GM12874 (cell line): ENCODE measurements at regions not wholly inside any gene's neighbourhood (a gene's known extent, or its start where the extent isn't known, plus 50 kb on each side); places are given as distances from the start of the nearest gene placed in this dataset.

Experiments
- CTCF ChIP-seq: IDR thresholded peaks from 2 replicates; pipeline ENCODE4 v1.5.1; 2011; ENCODE audit warnings: low read depth, mild to moderate bottlenecking, control low read depth, low read length, moderate library complexity; ENCODE audit not compliant: insufficient read depth

GRCh38 chrY:8553614-8554013 is 783.6 kb upstream of the TSPY4 start:
- no peak for TF ChIP-seq CTCF

GRCh38 chrY:8561385-8561784 is 775.9 kb upstream of the TSPY4 start:
- TF ChIP-seq CTCF = no peak

GRCh38 chrY:8562456-8563090 is 774.7 kb upstream of the TSPY4 start:
- no peak for TF ChIP-seq CTCF

GRCh38 chrY:8564421-8564820 is 772.8 kb upstream of the TSPY4 start:
- no peak for TF ChIP-seq CTCF

- TF ChIP-seq CTCF = no peak
Observed at GRCh38 chrY:8566198-8566597, 771.1 kb upstream of the TSPY4 start.

DNA sequence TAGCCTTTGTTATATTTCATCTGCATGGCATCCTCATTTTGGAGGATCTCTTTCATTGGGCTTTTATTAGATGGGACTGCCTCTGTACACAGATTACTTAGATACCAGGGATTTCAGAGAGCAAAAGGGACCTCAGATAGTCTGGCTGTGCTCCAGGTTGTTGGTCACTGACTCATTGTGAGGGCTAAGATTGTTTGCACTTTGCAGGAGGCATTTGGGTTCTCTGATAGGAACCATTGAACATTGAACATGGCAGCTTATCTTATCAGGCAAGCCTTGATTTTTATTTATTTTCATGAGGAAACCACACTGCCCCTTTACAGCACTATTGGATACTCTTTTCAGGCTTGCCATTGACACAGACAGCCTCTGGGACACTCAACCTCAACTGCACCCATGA is 766.9 kb upstream of the TSPY4 start:
- no peak for TF ChIP-seq CTCF

DNA sequence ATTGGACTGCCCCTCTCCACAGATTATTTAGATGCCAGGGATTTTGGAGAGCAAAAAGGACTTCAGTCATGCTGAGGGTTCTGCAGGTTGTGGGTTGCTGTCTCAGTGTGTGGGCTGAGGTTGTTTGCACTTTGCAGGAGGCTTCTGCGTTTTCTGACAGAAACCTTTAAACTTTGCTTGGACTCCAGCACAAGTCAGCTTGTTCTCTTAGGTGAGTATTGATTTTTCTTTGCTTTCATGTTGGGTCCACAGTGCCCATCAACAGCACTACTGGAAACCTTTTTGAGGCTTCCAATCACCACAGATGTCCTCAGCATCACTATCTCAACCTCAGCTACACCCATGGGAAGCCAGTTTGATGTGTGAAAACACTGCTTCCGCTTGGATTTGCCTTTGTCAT is 764.3 kb upstream of the TSPY4 start:
- TF ChIP-seq CTCF = no peak
